ENCODE measurements at regions not wholly inside any gene's neighbourhood (a gene's known extent, or its start where the extent isn't known, plus 50 kb on each side); places are given as distances from the start of the nearest gene placed in this dataset.

GRCh38 chr15:45790325-45790943 is 155.6 kb downstream of the SQOR start:
- ChIA-PET POLR2A (no interaction called here), CTCF (interaction anchor here (0.5 to 1.4 kb wide), 6 partner anchors 14 to 248 kb away, joined by 3 to 4 read pairs (median 3); no protein-coding TSS in a partner anchor)
- ATAC-seq (peak; percentile 64 to 86; a peak in 3 of 6 replicates), DNase-seq (ENCODE audit: low read depth in 1 of 2, low spot score in 1 of 2) (peak; percentile 10 to 15), FAIRE-seq (no peak)
- TF ChIP-seq SMC3 (IDR thresholded peaks at IDR 0.05) (peak; percentile 37; the same call in 1 of the 3 replicates), RAD21 (conservative IDR thresholded peaks at IDR 0.05 in 1 of 2, IDR thresholded peaks at IDR 0.05 in 1 of 2) (peak; percentile 39; a peak in 3 of 5 replicates), PBX3 (IDR thresholded peaks at IDR 0.05) (no peak), CTCF (IDR thresholded peaks at IDR 0.05) (peak; percentile 46)
- Histone ChIP-seq H3K4me1 (no peaks in the 10 kb centered on the region), H3K9me3 (no peaks in the 10 kb centered on the region), H3K4me3 (no peak overlapping the region), H3K4me2 (no peak overlapping the region), H3K27ac (no peak overlapping the region)
- WGBS (ENCODE audit: missing lambda C conversion rate), result 7% methylated on average over 4 of the region's 4 CpGs

GRCh38 chr15:45794304-45794703 is 159.5 kb downstream of the SQOR start:
- Histone ChIP-seq H3K4me1 (no peaks in the 10 kb centered on the region), H3K4me3 (no peak overlapping the region), H3K9me3 (no peaks in the 10 kb centered on the region), H3K27ac (no peak overlapping the region), H3K4me2 (no peak overlapping the region)
- FAIRE-seq, result no peak
- CTCF ChIA-PET, result no interaction called here
- POLR2A ChIA-PET, result no interaction called here
- ATAC-seq, result no peak
- DNase-seq (ENCODE audit: low read depth in 1 of 2, low spot score in 1 of 2), result no peak
- TF ChIP-seq TP53 (CRISPR knock-in tag; IDR thresholded peaks at IDR 0.05) (no peak), FOXS1 (CRISPR knock-in tag; IDR thresholded peaks at IDR 0.05) (no peak), MAZ (IDR thresholded peaks at IDR 0.05; ENCODE audit: borderline replicate concordance, low read depth, low read length) (no peak), MAX (IDR thresholded peaks at IDR 0.05) (no peak), ZFP36 (IDR thresholded peaks at IDR 0.05; ENCODE audit: borderline replicate concordance, partially characterized antibody) (no peak), JUNB (IDR thresholded peaks at IDR 0.05) (no peak)

GRCh38 chr15:45794712-45795439 is 160.0 kb downstream of the SQOR start:
- H3K4me2 ChIP-seq, result no peak overlapping the region
- TF ChIP-seq REST (IDR thresholded peaks at IDR 0.05), result no peak
- no peak for TF ChIP-seq PBX3 (IDR thresholded peaks at IDR 0.05)
- no peak for TF ChIP-seq CBX8 (IDR thresholded peaks at IDR 0.05)
- no peak for TF ChIP-seq FOXS1 (CRISPR knock-in tag; IDR thresholded peaks at IDR 0.05)
- TF ChIP-seq MYC (IDR thresholded peaks at IDR 0.05; ENCODE audit: borderline replicate concordance, low read length), result no peak
- no peak for TF ChIP-seq MAX (IDR thresholded peaks at IDR 0.05)
- no peak for TF ChIP-seq USF2 (IDR thresholded peaks at IDR 0.05)
- TF ChIP-seq PHF8 (IDR thresholded peaks at IDR 0.05; ENCODE audit: borderline replicate concordance, low read depth), result no peak
- no peak for TF ChIP-seq E2F6 (IDR thresholded peaks at IDR 0.05; ENCODE audit: borderline replicate concordance, low read depth)
- no peak for TF ChIP-seq CBX2 (IDR thresholded peaks at IDR 0.05; ENCODE audit: borderline replicate concordance, low read depth)
- no peak for TF ChIP-seq ESRRA (IDR thresholded peaks at IDR 0.05; ENCODE audit: borderline replicate concordance, low read length)
- H3K4me3 ChIP-seq, result no peak overlapping the region
- WGBS (ENCODE audit: missing lambda C conversion rate), result 14% methylated on average over 6 of the region's 6 CpGs
- H3K9me3 ChIP-seq, result no peaks in the 10 kb centered on the region
- POLR2A ChIA-PET, result no interaction called here
- FAIRE-seq (no peak), ATAC-seq (no peak), DNase-seq (ENCODE audit: low read depth in 1 of 2, low spot score in 1 of 2) (no peak)
- H3K27ac ChIP-seq, result no peak overlapping the region
- CTCF ChIA-PET, result interaction anchor here (0.6 to 1.5 kb wide), 5 partner anchors 8 to 90 kb away, joined by 3 to 4 read pairs (median 4); no protein-coding TSS in a partner anchor
- H3K4me1 ChIP-seq, result no peaks in the 10 kb centered on the region

All from A549 (cell line).